Right atrium auricular region (tissue), 2 donors: ENCODE measurements at regions not wholly inside any gene's neighbourhood (a gene's known extent, or its start where the extent isn't known, plus 50 kb on each side); places are given as distances from the start of the nearest gene placed in this dataset.

ENCODE experiments used
- DNase-seq: peaks from one replicate; pipeline ENCODE4 v3.0.0-alpha.2; 2019; ENCODE audit warnings: low spot score
- H3K27ac ChIP-seq, 2 donors: fragments of 200-600 bp; sonication (generic); 1 replicate in 1 of 2; 2 replicates in 1 of 2; pipeline ENCODE4 v1.5.1; 2016 to 2019
- H3K27me3 ChIP-seq, 2 donors: fragments of 200-600 bp; sonication (generic); one replicate each; pipeline versions ENCODE4 v1.5.1 to v1.6.0; 2017 to 2019
- H3K36me3 ChIP-seq: fragments of 200-600 bp; sonication (generic); one replicate; pipeline ENCODE4 v1.5.1; 2016
- H3K4me1 ChIP-seq, 2 donors: fragments of 200-600 bp; sonication (generic); one replicate each; pipeline versions ENCODE4 v1.5.1 to v1.6.0; 2017 to 2019
- H3K4me3 ChIP-seq, 2 donors: fragments of 200-600 bp; sonication (generic); 1 replicate in 1 of 2; 2 replicates in 1 of 2; pipeline ENCODE4 v1.5.1; 2017 to 2019; ENCODE audit warnings: mild to moderate bottlenecking in 1 of 2, moderate library complexity in 1 of 2
- H3K9me3 ChIP-seq, 2 donors: fragments of 200-600 bp; sonication (generic); one replicate each; pipeline ENCODE4 v1.5.1; 2019
- TF ChIP-seq, protein P1 (sequence below), 2 donors: fragments of 200-600 bp; sonication (generic); IDR thresholded peaks; one replicate each; pipeline ENCODE4 v1.5.1; 2019; ENCODE audit warnings: antibody characterized with exemption in 2 of 2

DNA sequence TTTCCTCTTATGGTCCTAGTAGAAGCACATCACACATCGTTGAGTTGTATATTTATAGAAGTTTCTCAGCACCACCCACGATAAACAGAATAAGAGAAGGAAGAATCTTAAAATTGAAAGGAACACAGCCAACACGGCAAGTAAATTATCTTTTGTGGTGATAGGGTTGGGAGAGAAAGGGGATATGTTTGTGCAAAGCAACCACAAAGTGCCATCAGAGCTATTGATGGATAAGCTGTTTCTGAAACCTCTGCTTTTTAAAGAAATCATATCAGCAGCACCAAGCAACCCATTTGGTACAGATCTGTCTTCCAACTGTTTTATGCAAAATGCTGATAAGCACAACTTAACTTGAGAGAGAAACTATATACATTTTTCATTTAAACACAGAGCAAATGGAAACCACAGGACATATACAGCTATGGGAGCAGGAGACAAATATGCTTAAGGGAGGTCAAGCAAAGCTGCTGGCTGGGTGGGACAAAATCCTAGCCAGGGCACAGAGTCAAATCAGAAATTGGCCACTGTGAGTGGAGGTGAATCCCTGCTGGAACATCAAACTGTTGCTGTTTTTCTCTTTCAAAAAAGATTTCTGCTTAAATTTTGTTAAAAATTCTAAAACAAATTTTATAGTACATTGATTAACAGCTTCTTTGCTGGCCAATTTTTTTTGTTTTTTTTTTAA is 194.0 kb upstream of the HHIP start:
- DNase-seq, result no peak
- H3K27ac ChIP-seq, result no peak overlapping the region
- no peaks in the 10 kb centered on the region for H3K4me1 ChIP-seq
- H3K4me3 ChIP-seq, result no peak overlapping the region
- no peaks in the 10 kb centered on the region for H3K27me3 ChIP-seq
- no peaks in the 10 kb centered on the region for H3K36me3 ChIP-seq
- TF ChIP-seq, protein P1, sequence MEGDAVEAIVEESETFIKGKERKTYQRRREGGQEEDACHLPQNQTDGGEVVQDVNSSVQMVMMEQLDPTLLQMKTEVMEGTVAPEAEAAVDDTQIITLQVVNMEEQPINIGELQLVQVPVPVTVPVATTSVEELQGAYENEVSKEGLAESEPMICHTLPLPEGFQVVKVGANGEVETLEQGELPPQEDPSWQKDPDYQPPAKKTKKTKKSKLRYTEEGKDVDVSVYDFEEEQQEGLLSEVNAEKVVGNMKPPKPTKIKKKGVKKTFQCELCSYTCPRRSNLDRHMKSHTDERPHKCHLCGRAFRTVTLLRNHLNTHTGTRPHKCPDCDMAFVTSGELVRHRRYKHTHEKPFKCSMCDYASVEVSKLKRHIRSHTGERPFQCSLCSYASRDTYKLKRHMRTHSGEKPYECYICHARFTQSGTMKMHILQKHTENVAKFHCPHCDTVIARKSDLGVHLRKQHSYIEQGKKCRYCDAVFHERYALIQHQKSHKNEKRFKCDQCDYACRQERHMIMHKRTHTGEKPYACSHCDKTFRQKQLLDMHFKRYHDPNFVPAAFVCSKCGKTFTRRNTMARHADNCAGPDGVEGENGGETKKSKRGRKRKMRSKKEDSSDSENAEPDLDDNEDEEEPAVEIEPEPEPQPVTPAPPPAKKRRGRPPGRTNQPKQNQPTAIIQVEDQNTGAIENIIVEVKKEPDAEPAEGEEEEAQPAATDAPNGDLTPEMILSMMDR (IDR thresholded peaks at IDR 0.05), result no peak
- no peaks in the 10 kb centered on the region for H3K9me3 ChIP-seq

DNA sequence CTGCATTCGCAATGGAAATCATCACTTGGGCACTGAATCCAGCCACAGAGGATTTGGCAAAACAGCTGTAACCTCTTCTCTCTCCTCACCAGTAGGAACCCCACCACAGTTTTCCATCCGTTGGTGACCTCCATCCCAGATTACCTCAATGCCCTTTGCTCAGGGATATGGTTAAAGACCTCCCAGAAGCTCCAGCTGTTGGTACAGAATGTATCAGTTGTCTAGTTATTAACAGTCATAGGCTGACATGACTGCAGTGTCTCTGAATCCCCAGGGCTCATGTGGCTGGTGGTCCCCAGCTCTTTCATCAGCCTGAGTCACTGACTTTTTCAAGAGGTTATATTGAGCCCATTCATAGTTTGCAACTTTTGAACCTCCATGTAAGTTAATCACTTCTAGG is 189.8 kb upstream of the HHIP start:
- H3K4me1 ChIP-seq, result no peaks in the 10 kb centered on the region
- H3K9me3 ChIP-seq, result no peaks in the 10 kb centered on the region
- no peak overlapping the region for H3K27ac ChIP-seq
- H3K27me3 ChIP-seq, result no peaks in the 10 kb centered on the region
- TF ChIP-seq, protein P1 (IDR thresholded peaks at IDR 0.05), result no peak
- no peak overlapping the region for H3K4me3 ChIP-seq
- H3K36me3 ChIP-seq, result no peaks in the 10 kb centered on the region
- no peak for DNase-seq

DNA sequence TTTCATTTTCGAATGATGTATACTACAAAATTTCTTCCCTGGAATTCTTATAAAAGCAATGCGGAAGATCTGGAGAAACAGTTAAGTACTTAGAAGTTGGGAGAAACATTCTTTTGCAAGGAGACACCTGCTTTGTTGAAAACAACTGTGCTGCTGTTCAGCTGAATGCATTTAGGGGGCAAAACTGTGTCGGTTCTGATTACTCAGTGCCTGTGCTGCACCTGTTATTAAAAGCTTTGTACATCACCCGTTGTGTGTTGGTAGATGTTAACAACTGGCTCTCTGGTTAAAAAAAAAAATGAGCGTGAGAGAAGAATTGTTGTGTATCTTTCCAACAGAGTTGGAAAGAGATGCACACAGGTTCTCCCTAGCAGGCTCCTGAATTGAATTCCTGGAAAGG is 184.1 kb upstream of the HHIP start:
- H3K9me3 ChIP-seq, result no peaks in the 10 kb centered on the region
- no peaks in the 10 kb centered on the region for H3K27me3 ChIP-seq
- TF ChIP-seq, protein P1 (IDR thresholded peaks at IDR 0.05), result no peak
- H3K4me3 ChIP-seq, result no peak overlapping the region
- no peak for DNase-seq
- no peaks in the 10 kb centered on the region for H3K36me3 ChIP-seq
- H3K4me1 ChIP-seq, result no peaks in the 10 kb centered on the region
- no peak overlapping the region for H3K27ac ChIP-seq

DNA sequence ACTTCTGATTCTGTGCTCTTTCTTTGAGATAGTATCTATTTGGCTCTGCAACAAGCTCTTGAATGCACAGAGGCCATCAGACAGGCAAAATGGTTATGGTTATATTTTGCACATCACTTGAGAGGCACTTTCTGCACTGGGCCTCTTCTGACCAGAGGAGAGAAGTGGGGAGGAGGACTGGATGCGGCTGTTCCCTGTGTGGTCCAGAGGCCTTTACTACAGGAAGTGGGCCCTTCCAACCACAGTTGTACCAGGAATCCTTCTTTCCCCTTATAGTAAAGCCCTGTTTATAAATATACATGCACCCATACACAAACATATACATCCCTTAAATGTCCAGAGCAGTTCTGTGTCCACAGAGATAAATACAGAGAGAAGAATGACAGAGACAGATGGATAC is 182.7 kb upstream of the HHIP start:
- Histone ChIP-seq H3K4me3 (no peak overlapping the region), H3K4me1 (no peaks in the 10 kb centered on the region), H3K9me3 (no peaks in the 10 kb centered on the region), H3K36me3 (no peaks in the 10 kb centered on the region), H3K27ac (no peak overlapping the region), H3K27me3 (no peaks in the 10 kb centered on the region)
- TF ChIP-seq, protein P1 (IDR thresholded peaks at IDR 0.05), result no peak
- no peak for DNase-seq

DNA sequence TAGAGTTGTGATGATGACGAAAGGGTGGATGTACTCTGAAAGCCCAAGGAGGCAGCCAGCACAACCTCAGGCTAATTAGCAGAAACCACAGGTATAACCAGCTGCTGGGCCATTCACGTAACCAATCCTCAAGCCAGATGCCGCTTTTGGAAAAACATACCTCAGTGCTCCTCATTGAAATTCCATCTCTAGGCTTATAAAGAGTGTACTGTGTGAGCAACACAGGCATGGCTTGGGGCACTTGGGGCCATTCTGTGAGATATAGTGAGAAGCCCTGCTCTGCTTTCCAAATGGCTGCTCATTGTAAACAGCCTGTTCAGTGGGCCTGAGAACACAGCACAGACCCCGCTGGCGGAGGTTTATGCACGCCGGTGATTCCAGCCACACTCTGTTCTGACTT is 182.1 kb upstream of the HHIP start:
- no peaks in the 10 kb centered on the region for H3K4me1 ChIP-seq
- H3K27ac ChIP-seq, result no peak overlapping the region
- TF ChIP-seq, protein P1 (IDR thresholded peaks at IDR 0.05), result no peak
- no peak overlapping the region for H3K4me3 ChIP-seq
- no peak for DNase-seq
- H3K9me3 ChIP-seq, result no peaks in the 10 kb centered on the region
- H3K36me3 ChIP-seq, result no peaks in the 10 kb centered on the region
- H3K27me3 ChIP-seq, result no peaks in the 10 kb centered on the region

DNA sequence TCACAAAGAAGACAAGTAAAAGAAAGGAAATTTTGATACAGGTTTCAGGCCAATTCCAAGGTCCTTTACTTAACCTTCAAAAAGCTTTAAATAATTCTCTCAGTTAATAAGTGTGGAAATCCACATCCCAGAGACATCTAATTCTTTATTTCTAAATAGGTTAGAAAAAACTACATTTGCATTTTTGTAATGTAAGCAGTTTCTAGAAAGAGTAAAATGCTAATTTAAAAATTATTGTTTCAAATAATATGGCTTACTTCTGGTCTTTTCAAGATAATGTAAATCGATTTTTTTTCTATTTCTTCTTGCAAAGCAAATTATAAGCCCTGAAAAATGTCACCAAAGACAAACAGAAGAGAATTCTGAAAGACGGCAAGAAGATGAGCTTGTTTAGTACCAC is 180.4 kb upstream of the HHIP start:
- Histone ChIP-seq H3K9me3 (no peaks in the 10 kb centered on the region), H3K4me1 (no peaks in the 10 kb centered on the region), H3K27ac (no peak overlapping the region), H3K27me3 (no peaks in the 10 kb centered on the region), H3K4me3 (no peak overlapping the region), H3K36me3 (no peaks in the 10 kb centered on the region)
- TF ChIP-seq, protein P1 (IDR thresholded peaks at IDR 0.05), result no peak
- no peak for DNase-seq
